HG03571 (cell line): ENCODE measurements at regions not wholly inside any gene's neighbourhood (a gene's known extent, or its start where the extent isn't known, plus 50 kb on each side); places are given as distances from the start of the nearest gene placed in this dataset.

Experiments used
- ATAC-seq: cut with Tn5 transposase; IDR thresholded peaks from one replicate; pipeline ENCODE4 v1.9.1; 2021; ENCODE audit not compliant: unreplicated experiment

DNA sequence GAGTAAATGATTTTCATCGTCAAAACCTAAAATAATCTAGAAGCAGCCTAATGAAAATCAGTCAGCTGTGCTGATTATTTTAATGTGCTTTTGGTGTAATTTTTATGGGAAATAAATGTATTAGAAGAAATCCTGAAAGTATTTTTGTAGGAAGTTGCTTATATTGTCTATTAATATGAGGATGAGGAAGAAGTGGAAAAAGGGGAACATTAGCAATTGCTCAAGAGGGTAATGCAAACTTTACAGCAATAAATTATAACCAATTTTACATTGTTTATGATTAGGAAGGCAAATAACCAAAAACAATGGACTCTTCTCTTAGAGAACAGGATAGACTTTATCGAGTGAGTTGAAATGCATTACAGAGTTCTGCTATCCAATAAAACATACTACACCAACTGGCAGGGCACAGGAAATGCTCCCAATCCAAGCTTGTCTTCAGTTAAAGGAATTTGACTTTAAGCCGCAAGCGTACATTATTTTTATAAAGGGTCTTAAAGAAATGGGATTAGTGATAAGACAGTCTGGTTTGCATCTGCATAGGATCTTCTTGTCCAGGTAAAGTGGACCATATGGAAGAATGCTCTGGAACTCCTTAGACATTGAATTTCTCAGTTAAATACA is 374.8 kb downstream of the PDGFC start:
- ATAC-seq, result no peak

DNA sequence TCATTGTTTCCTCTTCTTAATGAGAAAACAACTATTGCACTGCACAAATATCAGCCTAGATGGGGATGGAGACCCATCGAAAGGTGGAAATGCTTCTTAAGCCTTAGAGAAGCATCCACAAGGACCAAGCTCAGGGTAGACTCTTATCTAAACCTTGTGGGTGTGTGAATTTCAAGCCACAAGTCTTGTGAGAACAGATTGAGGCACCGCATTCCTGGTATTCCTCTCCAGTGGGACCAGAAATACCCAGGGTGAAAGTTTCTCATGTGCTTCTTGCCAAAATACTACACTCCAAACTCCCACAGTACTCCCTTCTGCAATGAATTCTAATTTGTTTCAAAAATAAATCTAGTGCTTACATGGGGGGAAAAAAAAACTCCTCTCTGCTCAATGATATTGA is 375.6 kb downstream of the PDGFC start:
- ATAC-seq, result no peak

DNA sequence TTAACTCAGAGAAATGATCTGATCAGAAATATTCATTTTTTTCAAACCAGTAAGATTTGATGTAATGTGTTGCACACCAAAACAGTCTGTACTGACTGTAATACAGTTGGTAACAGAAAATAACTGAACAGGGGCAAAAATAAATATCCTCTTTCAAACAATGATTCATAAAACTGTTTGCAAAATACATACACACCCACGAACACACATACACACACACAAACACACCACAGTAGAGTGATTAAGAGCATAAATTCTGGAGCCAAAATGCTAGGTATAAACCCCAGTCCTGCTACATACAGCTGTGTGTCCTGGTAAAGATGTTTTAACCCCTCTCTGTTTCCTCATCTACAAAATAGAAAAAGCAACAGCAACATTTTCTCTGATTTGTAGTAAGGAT is 376.6 kb downstream of the PDGFC start:
- ATAC-seq, result no peak

DNA sequence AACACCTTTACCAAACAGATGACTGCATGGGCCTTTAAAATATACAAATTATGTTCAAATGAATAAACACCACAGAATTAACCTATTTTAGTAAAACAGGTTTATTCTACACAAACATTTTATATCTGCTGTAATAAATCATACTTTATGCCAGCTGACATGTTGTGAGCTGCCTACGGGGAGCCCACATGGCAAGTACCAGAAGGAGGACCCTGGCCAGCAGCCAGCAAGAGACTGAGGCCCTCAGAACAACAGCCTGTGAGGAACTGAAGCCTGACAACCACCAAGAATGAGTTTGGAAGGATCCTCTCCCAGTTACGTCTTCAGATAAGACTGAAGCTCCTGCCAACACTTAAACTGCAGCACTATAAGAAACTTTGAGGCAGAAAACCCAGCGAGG is 377.0 kb downstream of the PDGFC start:
- ATAC-seq, result no peak

DNA sequence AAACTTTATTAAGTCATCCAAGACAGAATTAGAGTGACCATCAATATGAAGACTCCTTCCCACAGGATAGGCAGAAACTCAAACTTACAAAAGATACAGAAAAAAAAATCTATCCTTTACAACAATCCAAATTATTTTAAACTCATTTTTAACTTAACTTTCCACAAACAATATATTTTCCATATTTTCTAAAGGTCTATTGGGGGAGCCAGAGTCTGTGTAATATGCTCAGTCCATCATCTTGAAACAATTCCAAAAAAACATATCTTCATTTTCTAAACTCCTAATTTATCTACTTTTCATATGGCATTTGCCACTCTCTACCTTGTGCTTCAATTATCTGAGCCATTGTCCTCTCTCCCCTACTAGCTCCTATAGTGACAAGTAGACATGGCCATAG is 378.1 kb downstream of the PDGFC start:
- no peak for ATAC-seq

DNA sequence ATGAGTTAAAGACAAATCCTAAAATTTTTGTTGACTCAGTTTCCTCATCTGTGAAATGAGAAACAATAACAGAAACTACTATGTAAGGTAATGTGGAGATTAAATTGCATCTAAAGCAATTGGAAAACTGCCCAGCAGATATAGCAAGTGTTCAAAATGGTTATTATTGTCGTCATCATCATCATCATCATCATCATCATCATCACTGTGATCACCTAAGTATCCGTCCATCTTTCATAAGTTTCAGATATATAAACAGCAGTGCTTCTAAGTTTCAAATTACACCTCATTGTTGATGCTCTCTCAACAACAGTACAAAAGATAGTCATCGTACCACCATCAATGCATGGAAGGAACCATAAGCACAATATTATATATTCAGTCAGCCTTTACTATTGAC is 379.9 kb downstream of the PDGFC start:
- no peak for ATAC-seq

DNA sequence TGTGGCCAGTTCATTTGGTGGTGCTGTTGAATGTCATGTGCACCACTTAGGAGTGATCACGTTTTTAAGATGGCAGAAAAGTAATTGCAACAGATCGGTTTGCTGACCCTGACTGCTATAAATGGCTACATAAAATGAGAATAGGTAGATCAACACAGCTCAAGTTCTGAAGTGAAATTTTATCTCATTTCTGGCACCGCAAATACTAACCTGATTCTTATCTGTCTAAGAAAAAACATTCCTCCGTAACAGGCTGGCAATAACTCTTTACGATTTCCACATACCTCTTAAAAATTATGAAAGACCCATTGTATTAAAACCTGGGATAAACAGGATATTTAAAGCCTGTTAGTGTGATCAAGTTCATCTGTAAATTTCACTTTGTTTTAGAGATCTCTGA is 387.5 kb downstream of the PDGFC start:
- no peak for ATAC-seq

DNA sequence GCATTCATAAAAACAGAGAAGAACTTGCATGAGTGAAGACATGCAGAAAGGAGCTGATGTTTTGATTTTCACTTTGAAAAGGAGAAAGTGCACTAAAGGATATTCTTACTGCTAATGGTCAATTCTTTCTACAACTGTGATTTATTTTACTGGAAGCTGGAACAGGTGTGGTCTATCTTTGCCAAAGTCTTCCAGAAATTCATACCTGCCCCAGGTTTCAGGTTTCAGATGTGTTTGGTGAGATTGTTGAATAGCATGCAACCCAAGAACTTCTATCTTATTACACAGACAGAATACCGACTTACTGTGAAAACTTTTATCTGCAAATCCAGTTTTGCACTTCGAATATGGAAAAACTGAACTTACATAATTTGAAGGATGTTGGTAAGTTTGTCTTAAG is 388.3 kb downstream of the PDGFC start:
- ATAC-seq, result no peak

DNA sequence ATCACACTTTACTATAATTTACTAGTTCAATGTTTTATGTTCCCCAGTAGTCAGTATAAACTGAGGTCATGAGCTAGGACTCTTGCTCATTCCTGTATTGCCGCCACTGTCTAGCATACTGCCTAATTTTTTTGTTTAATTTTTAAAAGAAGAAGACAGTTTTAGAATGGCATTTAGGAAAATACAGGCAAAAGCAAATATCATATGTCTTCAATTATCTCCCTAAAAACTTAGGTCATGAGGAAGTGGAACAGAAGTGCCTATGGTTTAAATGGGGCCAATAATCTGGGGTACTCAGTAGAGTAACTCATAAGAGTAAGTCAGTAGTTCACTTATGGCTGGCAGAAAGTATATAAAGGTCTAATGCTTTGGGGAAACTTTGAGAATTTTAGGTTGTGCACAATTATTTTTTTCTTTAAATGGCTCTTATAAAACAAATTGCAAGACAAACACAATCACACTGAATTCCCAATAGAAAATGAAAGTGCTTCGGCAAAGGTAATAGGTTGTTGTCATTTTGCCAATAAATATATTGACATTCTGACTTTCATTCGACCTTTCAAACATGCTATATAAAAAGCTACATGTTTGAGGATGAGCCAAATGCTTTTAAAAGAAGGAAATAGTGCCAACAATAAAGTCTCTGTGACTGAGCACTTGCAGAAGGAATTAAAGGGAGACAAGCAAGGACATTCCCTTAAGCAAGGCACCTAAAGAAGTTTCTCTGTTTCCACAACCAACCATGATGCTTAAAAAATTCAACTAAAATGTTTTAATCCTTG is 390.1 kb downstream of the PDGFC start:
- no peak for ATAC-seq

DNA sequence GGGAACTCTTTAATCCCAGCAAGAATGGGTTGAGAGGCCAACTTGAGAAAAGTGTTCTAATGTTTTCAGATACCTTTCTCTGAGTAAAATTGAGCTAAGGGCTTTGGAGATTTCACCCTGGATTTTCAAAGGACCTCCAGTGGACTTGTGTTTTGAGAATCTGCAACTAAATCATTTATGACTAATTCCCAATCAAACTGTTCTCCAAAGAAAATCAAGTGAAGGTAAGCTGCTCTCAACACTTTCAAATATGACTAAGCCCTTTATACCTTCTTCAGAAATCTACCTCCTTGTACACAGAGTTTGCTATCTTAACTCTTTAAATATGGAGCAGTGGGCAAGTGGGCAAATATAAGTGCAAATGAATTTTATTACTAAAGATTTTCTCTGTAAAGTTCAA is 392.9 kb downstream of the PDGFC start:
- ATAC-seq, result no peak

DNA sequence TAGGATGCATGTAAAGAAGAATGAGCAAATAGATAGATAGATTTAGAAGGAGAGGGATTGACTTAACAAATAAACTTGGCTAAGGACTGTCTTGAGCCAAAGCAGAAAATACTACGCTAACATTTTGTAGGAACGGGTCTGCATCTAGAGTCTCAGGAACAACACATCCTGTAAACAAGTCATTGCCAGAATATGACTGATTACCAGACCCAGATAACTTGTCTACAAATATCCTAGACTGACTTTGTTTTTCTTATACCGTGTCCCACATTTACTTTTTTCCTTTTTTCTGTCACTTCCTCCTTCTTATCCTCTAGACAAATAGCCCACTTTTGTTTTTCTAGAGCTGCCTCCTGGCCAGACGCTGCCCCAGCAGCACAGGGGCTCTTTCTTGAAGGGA is 393.6 kb downstream of the PDGFC start:
- no peak for ATAC-seq

DNA sequence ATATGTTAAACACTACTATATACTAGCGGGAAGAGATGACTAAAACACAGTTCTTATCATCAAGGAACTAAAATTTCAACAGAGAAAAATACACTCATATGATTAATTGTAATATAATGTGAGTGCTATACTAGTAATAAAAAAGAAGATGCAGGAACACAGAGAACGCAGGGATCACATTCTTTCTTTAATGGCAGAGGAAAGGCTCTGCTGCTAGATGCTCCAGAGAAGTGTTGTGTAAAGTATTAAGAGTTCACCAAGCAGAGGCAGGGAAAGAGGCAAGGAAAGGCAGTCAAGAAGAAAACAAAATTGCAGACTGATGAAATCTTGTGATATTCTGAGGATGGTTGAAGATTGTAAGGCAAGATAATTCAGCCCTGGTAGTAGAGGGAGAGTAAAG is 394.7 kb downstream of the PDGFC start:
- no peak for ATAC-seq

DNA sequence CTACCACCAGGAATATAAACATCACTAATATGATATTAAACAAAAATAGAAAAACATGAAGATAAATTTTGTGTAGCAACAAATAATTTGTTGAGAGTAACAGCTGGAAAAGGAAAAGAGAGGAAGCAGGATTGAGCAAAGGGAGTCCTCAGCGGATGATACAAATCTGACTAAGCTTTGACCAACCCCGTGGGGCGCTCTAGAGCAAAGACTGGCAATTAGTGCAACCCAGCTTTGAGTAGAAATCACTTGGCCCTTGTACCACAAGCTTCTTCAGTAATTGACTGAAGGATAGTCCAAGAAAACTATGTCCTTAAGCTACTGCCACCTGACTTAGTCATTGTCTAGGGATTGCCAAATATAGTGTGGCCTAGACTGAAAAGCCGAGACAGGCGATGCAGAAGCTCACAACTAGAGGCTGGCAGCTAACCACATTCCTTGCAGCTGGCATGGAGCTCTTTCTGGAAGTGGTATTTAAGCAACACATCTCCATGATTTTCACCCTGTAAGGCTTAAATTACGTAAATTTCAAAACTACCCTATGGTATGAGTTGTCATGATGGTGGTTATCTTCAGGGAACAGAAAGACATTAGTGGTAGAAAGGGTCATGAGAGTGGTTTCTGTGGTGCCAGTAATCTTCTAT is 396.0 kb downstream of the PDGFC start:
- ATAC-seq, result no peak

DNA sequence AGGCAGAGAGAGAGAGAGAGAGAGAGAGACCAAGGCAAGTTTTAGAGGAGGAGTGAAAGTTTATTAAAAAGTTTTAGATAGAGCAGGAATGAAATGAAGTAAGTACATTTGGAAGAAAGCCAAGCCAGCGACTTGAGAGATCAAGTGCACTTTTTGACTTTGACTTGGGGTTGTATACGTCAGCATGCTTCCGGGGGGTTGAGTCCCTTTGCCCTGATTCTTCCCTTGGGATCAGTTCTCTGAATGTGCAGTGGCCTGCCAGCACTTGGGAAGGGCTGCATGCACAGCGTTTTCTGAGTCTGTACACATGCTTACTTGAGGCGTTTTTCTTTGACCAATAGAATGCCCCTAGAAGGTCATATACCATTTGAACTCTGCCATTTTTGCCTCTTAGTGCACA is 400.5 kb downstream of the PDGFC start:
- no peak for ATAC-seq

DNA sequence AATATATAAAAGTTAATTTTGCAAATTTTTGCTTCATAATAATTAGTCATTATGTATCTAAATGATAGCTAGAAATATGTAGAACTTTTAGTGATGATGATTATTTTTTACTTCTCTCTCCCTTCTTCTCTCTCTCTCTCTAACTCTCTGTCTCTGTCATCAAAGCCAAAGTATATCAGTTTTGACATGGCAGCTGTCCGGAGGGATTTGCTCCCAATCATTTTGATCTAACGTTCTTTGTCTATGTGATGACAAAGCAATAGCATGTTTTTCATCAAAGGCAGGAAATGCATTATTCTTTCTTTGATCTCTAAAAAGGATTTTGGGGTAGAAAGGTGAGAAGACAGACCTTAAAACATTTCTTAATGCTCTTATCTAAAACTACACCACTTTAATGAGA is 402.1 kb downstream of the PDGFC start:
- no peak for ATAC-seq

DNA sequence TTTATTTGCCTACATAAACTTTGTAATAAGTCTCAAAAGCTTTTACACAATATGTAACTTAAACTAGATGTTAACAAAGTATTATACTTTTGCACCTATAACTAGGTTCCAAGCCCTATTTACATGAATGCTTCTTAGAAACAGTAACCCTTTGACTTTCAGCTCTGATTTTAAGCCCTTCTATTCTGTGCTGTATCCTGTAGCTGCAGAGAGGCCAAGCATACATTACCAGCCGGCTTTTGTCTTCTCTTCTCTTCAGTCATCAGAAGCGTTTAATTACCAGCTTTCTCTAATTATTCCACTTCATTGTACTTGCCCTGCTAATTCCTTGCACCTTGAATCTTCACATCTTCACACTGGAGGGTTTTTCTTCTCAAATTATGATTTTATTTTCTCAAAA is 403.1 kb downstream of the PDGFC start:
- no peak for ATAC-seq

DNA sequence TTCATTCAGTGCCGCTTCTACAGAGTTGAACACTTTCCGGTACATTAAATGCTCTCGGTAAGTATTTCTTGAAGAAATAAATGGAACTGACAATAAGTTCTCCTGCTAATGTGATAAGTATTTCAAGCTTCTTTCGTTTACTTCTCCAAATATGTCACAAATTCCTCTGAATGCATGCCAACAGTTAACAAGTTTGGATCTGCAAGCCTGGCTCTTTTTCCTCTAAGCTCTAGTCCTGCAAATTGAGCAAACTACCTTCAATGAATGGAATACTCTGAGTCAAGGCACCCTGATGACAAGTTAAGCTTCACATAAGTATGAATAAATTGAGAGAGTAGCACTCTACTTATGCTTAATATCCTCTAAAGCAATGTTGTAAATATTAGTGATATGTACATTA is 403.6 kb downstream of the PDGFC start:
- ATAC-seq, result no peak

DNA sequence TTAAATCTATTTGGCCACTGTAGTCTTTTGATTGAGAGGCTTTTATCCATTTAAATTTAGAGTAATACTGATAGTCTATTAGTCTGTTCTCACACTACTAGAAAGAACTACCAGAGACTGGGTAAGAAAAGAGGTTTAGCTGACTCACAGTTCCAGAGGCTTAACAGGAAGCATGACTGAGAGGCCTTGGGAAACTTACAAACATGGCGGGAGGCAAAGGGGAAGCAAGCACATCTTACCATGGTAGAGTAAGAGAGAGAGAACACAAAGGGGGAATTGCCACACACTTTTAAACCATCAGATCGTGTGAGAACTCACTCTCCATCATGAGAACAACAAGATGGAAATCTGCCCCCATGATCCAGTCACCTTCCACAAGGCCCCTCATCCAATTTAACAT is 410.9 kb downstream of the PDGFC start:
- no peak for ATAC-seq

DNA sequence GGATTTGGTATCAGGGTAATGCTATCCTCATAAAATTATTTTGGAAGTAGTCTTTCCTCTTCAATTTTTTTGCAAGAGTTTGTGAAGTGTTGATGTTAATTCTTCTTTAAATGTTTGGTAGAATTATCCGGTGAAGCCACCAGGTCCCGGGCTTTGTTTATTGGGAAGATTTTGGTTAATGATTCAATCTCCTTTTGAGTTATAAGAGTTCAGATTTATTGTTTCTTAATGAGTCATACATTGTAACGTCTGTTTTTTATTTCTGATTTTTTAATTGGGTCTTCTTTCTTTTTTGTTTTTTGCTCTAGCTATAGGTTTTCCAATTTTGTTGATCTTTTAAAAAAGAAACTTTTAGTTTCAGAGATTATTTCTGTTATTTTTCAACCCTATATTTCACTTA is 412.3 kb downstream of the PDGFC start:
- no peak for ATAC-seq

DNA sequence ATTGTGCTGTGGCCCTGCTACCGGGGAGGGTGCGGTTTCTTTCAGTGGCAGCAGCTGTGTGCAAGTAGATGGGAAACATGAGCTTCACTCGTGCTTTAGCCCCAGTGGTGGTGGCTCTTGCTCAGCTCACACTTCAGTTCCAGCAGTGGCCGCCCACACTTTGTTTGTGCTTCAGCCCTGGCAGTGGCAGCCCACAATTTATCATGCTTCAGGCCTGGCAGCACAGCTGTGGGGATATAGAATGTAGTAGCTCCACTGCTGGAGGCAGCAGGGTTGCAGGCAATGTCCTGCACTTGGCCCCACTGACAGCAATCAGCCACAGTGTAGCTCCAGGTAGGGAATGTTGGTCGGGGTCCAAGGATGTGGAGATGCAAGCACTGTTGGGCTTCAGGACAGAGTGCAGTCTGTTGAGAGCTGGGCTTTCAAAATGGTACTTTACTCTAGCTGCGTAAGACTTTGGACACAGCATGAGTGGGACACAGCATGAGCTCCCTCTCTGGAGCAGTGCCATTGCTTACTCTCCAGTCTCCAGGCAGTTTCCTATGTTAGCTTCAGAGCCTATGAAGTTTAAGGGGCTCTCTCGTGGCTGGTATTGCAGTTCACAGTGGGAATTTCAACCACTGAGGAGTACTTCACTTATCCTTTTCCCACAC is 413.1 kb downstream of the PDGFC start:
- ATAC-seq, result no peak

DNA sequence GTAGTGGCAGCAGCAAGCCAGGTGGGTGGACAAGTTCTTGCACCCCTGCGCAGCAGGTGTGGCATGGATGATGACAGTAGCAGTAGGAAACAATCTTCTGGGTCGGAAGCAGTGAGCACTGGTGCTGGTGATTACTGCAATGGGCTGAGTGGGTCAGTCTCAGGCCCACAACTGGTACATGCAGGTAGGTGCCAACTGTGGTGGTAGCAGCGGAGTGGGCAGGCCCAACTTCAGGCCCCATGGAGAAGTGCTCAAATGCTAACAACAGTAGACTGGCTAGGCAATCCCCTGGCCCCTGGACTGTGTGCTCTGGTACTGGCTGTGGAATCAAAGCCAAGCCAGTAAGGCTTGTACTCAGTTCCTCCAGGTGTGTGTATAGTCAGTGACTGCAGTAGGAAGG is 413.7 kb downstream of the PDGFC start:
- ATAC-seq, result no peak

DNA sequence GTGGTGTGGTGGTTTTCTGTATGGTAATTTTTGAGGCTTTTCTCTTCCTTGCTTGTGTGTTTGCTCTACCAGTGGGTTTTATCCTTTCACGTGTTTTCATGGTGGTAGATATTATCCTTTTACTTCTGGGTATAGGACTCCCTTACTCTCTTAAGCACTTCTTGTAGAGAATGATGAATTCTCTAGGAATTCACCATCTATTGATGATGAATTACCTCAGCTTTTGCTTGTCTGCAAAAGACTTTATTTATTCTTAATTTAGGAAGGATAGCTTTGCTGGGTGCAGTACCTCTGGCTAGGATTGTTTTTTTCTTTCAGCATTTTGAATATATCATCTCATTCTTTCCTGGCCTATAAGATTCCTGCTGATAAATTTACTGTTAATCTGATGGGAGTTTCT is 415.3 kb downstream of the PDGFC start:
- ATAC-seq, result no peak
